IPS-18a (cell line): ENCODE measurements at regions not wholly inside any gene's neighbourhood (a gene's known extent, or its start where the extent isn't known, plus 50 kb on each side); places are given as distances from the start of the nearest gene placed in this dataset.

Experiments used
- H3K27ac ChIP-seq: one replicate; pipeline ENCODE4 v1.5.1; 2013; ENCODE audit warnings: low read length
- H3K27me3 ChIP-seq: one replicate; pipeline ENCODE4 v1.6.1; 2013; ENCODE audit warnings: mild to moderate bottlenecking, low read length; ENCODE audit not compliant: control insufficient read depth, insufficient read depth
- H3K36me3 ChIP-seq: one replicate; pipeline ENCODE4 v1.6.1; 2013; ENCODE audit warnings: low read depth, low read length; ENCODE audit not compliant: control insufficient read depth
- H3K4me1 ChIP-seq: one replicate; pipeline ENCODE4 v1.6.1; 2013; ENCODE audit warnings: low read depth, low read length; ENCODE audit not compliant: control insufficient read depth
- H3K4me3 ChIP-seq: one replicate; pipeline ENCODE4 v1.5.1; 2013; ENCODE audit warnings: low read length
- H3K9ac ChIP-seq: one replicate; pipeline ENCODE4 v1.6.1; 2013; ENCODE audit warnings: mild to moderate bottlenecking, low read length, moderate library complexity
- H3K9me3 ChIP-seq: one replicate; pipeline ENCODE4 v1.6.1; 2013; ENCODE audit warnings: low read depth, low read length; ENCODE audit not compliant: control insufficient read depth

GRCh38 chr5:142446131-142446959 lies 121.5 kb upstream of the SPRY4 start:
- Histone ChIP-seq H3K9ac (no peak overlapping the region), H3K4me3 (no peak overlapping the region), H3K36me3 (no peaks in the 10 kb centered on the region), H3K9me3 (no peaks in the 10 kb centered on the region), H3K27ac (no peak overlapping the region), H3K27me3 (no peaks in the 10 kb centered on the region), H3K4me1 (no peaks in the 10 kb centered on the region)

GRCh38 chr5:142445266-142445665 lies 120.4 kb upstream of the SPRY4 start:
- no peaks in the 10 kb centered on the region for H3K4me1 ChIP-seq
- no peak overlapping the region for H3K9ac ChIP-seq
- H3K36me3 ChIP-seq: no peaks in the 10 kb centered on the region
- no peaks in the 10 kb centered on the region for H3K27me3 ChIP-seq
- no peak overlapping the region for H3K4me3 ChIP-seq
- no peaks in the 10 kb centered on the region for H3K9me3 ChIP-seq
- no peak overlapping the region for H3K27ac ChIP-seq

DNA sequence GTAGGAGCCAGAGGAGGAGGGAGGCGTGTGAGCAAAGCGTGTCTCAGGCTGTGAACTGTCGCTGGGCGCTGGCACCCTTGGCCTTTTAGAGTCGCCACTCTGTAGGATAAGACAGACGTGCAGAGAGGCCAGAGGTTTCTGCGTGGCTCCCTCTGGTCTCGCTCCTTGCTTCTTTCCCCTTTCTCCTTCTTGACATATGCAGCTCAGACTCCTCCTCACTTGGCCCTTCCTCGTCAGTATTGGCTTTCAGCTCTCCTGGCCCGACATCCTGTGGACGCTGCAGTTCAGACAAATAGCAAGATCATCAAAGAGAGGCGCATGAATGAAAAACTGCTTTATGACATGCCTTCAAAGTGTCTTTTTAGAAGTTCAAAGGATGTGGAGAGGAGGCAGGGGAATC lies 116.8 kb upstream of the SPRY4 start:
- no peaks in the 10 kb centered on the region for H3K36me3 ChIP-seq

DNA sequence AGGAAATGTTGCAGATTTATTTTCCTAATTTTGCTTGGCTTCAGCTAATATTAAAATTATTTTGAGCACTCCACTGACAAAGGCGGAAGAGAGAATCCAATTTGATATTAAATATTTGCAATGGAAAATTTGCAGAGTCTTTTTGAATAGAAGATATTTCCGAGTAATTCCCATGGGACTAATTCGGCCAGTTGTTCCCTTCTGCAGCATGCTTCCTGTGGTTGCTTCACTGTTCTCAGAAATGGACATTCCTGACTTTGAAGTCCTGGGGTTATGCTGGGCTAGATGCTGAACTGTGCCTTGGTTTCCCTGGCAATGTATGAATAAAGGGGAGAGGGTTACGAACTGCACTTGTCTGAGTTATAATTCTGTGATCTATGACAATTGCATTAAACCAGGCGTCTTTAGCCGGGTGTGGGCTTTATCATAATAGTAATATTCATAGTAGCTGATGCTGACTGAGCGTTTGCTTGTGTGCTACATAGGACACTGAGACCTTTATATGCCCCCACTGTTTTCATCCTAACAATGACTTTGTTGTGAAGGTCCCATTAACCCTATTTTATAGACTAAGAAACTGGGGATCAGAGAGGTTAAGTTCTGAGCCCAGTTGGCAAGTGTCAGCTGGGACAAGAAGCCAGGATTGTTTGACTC lies 114.5 kb upstream of the SPRY4 start:
- H3K9ac ChIP-seq: no peak overlapping the region
- no peak overlapping the region for H3K4me3 ChIP-seq
- H3K4me1 ChIP-seq: no peaks in the 10 kb centered on the region
- H3K27me3 ChIP-seq: no peaks in the 10 kb centered on the region
- H3K27ac ChIP-seq: no peak overlapping the region
- no peaks in the 10 kb centered on the region for H3K9me3 ChIP-seq
- H3K36me3 ChIP-seq: no peaks in the 10 kb centered on the region

More for the DNA sequence above, 116.8 kb upstream of the SPRY4 start:
- Histone ChIP-seq H3K27me3 (no peaks in the 10 kb centered on the region), H3K27ac (no peak overlapping the region), H3K4me3 (no peak overlapping the region), H3K9ac (no peak overlapping the region), H3K9me3 (no peaks in the 10 kb centered on the region), H3K4me1 (no peaks in the 10 kb centered on the region)

DNA sequence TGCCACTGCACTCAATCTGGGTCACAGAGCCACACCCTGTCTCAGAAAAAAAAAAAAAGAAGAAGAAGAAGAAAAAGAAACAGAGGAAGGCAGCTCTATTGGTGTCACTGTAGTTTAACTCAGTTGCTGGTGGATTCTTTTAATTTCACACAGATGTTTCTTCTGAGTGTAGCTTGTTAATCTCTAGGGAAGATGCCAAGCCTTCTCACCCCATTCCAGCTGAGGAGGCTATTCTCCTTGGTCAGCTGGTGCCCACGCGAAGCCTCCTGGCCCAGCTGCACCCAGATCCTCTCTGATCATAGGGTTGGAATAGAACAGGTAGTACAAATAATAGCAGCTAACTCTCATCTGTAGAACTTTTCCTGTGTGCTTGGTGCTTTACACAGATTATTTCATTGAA lies 113.8 kb upstream of the SPRY4 start:
- H3K27me3 ChIP-seq: no peaks in the 10 kb centered on the region
- H3K4me1 ChIP-seq: peaks cover 5% of the 10 kb centered on the region
- no peaks in the 10 kb centered on the region for H3K36me3 ChIP-seq
- H3K27ac ChIP-seq: no peak overlapping the region
- no peak overlapping the region for H3K9ac ChIP-seq
- no peak overlapping the region for H3K4me3 ChIP-seq
- H3K9me3 ChIP-seq: no peaks in the 10 kb centered on the region

- Histone ChIP-seq H3K4me3 (no peak overlapping the region), H3K4me1 (peaks cover 9% of the 10 kb centered on the region), H3K36me3 (no peaks in the 10 kb centered on the region), H3K27me3 (no peaks in the 10 kb centered on the region), H3K9me3 (no peaks in the 10 kb centered on the region), H3K9ac (no peak overlapping the region), H3K27ac (no peak overlapping the region)
These were observed 112.7 kb upstream of the SPRY4 start for GRCh38 chr5:142437563-142437962.

GRCh38 chr5:142435410-142436115 lies 110.7 kb upstream of the SPRY4 start:
- Histone ChIP-seq H3K27me3 (no peaks in the 10 kb centered on the region), H3K4me3 (no peak overlapping the region), H3K9me3 (no peaks in the 10 kb centered on the region), H3K36me3 (no peaks in the 10 kb centered on the region), H3K4me1 (peaks cover 9% of the 10 kb centered on the region), H3K27ac (no peak overlapping the region), H3K9ac (no peak overlapping the region)

DNA sequence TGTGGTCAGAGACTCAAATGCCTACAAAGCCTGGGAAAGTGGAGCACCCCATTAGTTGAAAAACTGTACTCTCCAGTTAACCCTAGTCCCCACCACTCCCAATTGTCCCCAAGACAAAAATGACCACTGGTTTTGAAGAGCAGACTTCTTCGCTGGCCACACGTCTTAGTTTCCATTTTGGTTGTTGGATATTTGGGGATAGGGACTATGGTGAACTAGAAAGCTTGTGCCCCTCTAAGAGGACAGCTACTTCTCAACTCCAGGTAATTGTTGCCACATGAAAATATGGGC lies 109.4 kb upstream of the SPRY4 start:
- Histone ChIP-seq H3K27me3 (no peaks in the 10 kb centered on the region), H3K27ac (no peak overlapping the region), H3K36me3 (no peaks in the 10 kb centered on the region), H3K4me1 (peaks cover 9% of the 10 kb centered on the region), H3K4me3 (no peak overlapping the region), H3K9ac (no peak overlapping the region), H3K9me3 (no peaks in the 10 kb centered on the region)

- Histone ChIP-seq H3K27me3 (no peaks in the 10 kb centered on the region), H3K9ac (no peak overlapping the region), H3K4me3 (no peak overlapping the region), H3K4me1 (peaks cover 9% of the 10 kb centered on the region), H3K9me3 (no peaks in the 10 kb centered on the region), H3K27ac (no peak overlapping the region), H3K36me3 (no peaks in the 10 kb centered on the region)
These were observed 108.9 kb upstream of the SPRY4 start for GRCh38 chr5:142433526-142434321.

DNA sequence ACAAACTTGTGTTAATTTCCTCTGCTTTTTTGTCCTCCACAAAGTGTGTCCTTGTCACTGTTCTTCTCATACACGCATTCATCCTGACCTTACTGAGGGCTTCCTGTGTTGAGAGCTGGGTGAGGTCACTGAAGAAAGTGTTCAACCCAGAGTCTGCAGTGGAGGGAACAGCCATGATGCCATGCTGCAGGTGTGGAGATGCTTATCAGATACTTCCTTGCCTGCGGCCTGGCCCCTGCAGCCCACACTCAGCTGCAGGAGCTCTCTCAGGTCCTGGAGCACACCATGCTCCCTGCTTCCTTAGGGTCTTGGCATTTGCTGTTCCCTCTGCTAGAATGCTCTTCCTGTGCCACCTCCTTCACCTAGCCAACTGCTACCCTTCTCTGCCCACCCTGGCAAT lies 108.1 kb upstream of the SPRY4 start:
- Histone ChIP-seq H3K9me3 (no peaks in the 10 kb centered on the region), H3K9ac (no peak overlapping the region), H3K27ac (no peak overlapping the region), H3K4me3 (no peak overlapping the region), H3K36me3 (no peaks in the 10 kb centered on the region), H3K4me1 (peaks cover 9% of the 10 kb centered on the region), H3K27me3 (no peaks in the 10 kb centered on the region)

GRCh38 chr5:142432369-142432863 lies 107.6 kb upstream of the SPRY4 start:
- peaks cover 3% of the 10 kb centered on the region for H3K27me3 ChIP-seq
- no peak overlapping the region for H3K27ac ChIP-seq
- H3K36me3 ChIP-seq: no peaks in the 10 kb centered on the region
- H3K9me3 ChIP-seq: no peaks in the 10 kb centered on the region
- no peak overlapping the region for H3K9ac ChIP-seq
- peaks cover 12% of the 10 kb centered on the region for H3K4me1 ChIP-seq
- no peak overlapping the region for H3K4me3 ChIP-seq
